Fibroblast of lung (primary cell): ENCODE measurements at regions not wholly inside any gene's neighbourhood (a gene's known extent, or its start where the extent isn't known, plus 50 kb on each side); places are given as distances from the start of the nearest gene placed in this dataset.

Experiments used
- DNase-seq, 2 donors: peaks; one replicate each; pipeline versions ENCODE4 v3.0.0 to v3.0.0-alpha.2; 2010; ENCODE audit warnings: low read depth in 2 of 2
- H2AFZ ChIP-seq: 2 replicates; pipeline ENCODE4 v1.5.1; 2012; ENCODE audit warnings: low read length, control low read depth, inconsistent platforms
- H3K27ac ChIP-seq: 2 replicates; pipeline ENCODE4 v1.5.1; 2011; ENCODE audit warnings: low read length, control low read depth; ENCODE audit not compliant: insufficient read depth
- H3K27me3 ChIP-seq: 2 replicates; pipeline ENCODE4 v1.5.1; 2011; ENCODE audit warnings: mild to moderate bottlenecking, low read length; ENCODE audit not compliant: control insufficient read depth, insufficient read depth
- H3K36me3 ChIP-seq: 2 replicates; pipeline ENCODE4 v1.5.1; 2011; ENCODE audit warnings: low read length; ENCODE audit not compliant: control insufficient read depth, insufficient read depth
- H3K4me1 ChIP-seq: 2 replicates; pipeline ENCODE4 v1.5.1; 2011; ENCODE audit warnings: low read length; ENCODE audit not compliant: control insufficient read depth, insufficient read depth; ENCODE audit errors: extremely low read depth
- H3K4me2 ChIP-seq: 2 replicates; pipeline ENCODE4 v1.5.1; 2011; ENCODE audit warnings: low read length, control low read depth; ENCODE audit not compliant: insufficient read depth; ENCODE audit errors: extremely low read depth
- H3K4me3 ChIP-seq, 4 experiments: fragments of 200-600 bp in 1 of 4; sonication (generic) in 1 of 4; replicated peaks in 1 of 4; 2 replicates each; pipeline ENCODE4 v1.5.1; 2011 to 2016; ENCODE audit warnings: low read length in 4 of 4, low read depth in 3 of 4, mild to moderate bottlenecking in 3 of 4, control low read depth in 2 of 4, inconsistent platforms in 1 of 4, mixed read lengths in 1 of 4; ENCODE audit not compliant: insufficient read depth in 1 of 4; ENCODE audit errors: control extremely low read depth in 1 of 4
- H3K79me2 ChIP-seq: 2 replicates; pipeline ENCODE4 v1.5.1; 2012; ENCODE audit warnings: mild to moderate bottlenecking, low read length, inconsistent platforms; ENCODE audit not compliant: control insufficient read depth, insufficient read depth
- H3K9ac ChIP-seq: 2 replicates; pipeline ENCODE4 v1.5.1; 2011; ENCODE audit warnings: mild to moderate bottlenecking, low read length, control low read depth; ENCODE audit not compliant: insufficient read depth
- H3K9me3 ChIP-seq: 2 replicates; pipeline ENCODE4 v1.5.1; 2012; ENCODE audit warnings: low read depth, low read length; ENCODE audit not compliant: control insufficient read depth, insufficient read depth
- H4K20me1 ChIP-seq: 2 replicates; pipeline ENCODE4 v1.5.1; 2011; ENCODE audit warnings: low read length; ENCODE audit not compliant: control insufficient read depth, insufficient read depth; ENCODE audit errors: extremely low read depth
- CTCF ChIP-seq, 2 donors: IDR thresholded peaks in 1 of 2; conservative IDR thresholded peaks in 1 of 2; 1 replicate in 1 of 2; 2 replicates in 1 of 2; pipeline ENCODE4 v1.5.1; 2011 to 2012; ENCODE audit warnings: low read length in 2 of 2, control low read depth in 1 of 2, inconsistent platforms in 1 of 2, low read depth in 1 of 2, mild to moderate bottlenecking in 1 of 2
- EZH2 ChIP-seq: IDR thresholded peaks from 2 replicates; pipeline ENCODE4 v1.5.1; 2012; ENCODE audit warnings: low read length, control low read depth, mild to moderate bottlenecking; ENCODE audit errors: missing control alignments

GRCh38 chr6:167426084-167426483 lies 101.2 kb downstream of the TTLL2 start:
- Histone ChIP-seq H2AFZ (no peak overlapping the region), H3K4me3 (no peak overlapping the region), H3K9ac (no peak overlapping the region), H3K27ac (no peak overlapping the region), H3K9me3 (no peaks in the 10 kb centered on the region), H4K20me1 (no peaks in the 10 kb centered on the region), H3K36me3 (no peaks in the 10 kb centered on the region), H3K79me2 (no peaks in the 10 kb centered on the region), H3K4me2 (no peak overlapping the region), H3K27me3 (no peaks in the 10 kb centered on the region), H3K4me1 (no peaks in the 10 kb centered on the region)
- DNase-seq: no peak
- TF ChIP-seq CTCF (conservative IDR thresholded peaks at IDR 0.05 in 1 of 2, IDR thresholded peaks at IDR 0.05 in 1 of 2; ENCODE audit: low read depth in 1 of 2, low read length in 2 of 2) (no peak), EZH2 (no peak)

GRCh38 chr6:167426651-167427050 lies 101.8 kb downstream of the TTLL2 start:
- Histone ChIP-seq H3K27me3 (no peaks in the 10 kb centered on the region), H2AFZ (no peak overlapping the region), H3K36me3 (no peaks in the 10 kb centered on the region), H3K4me1 (no peaks in the 10 kb centered on the region), H3K9ac (no peak overlapping the region), H3K4me3 (no peak overlapping the region), H3K9me3 (no peaks in the 10 kb centered on the region), H3K79me2 (no peaks in the 10 kb centered on the region), H3K27ac (no peak overlapping the region), H3K4me2 (no peak overlapping the region), H4K20me1 (no peaks in the 10 kb centered on the region)
- no peak for TF ChIP-seq EZH2
- TF ChIP-seq CTCF (conservative IDR thresholded peaks at IDR 0.05 in 1 of 2, IDR thresholded peaks at IDR 0.05 in 1 of 2; ENCODE audit: low read depth in 1 of 2, low read length in 2 of 2): no peak
- DNase-seq: no peak

- H3K4me3 ChIP-seq: no peak overlapping the region
- H3K9me3 ChIP-seq: no peaks in the 10 kb centered on the region
- H3K27ac ChIP-seq: no peak overlapping the region
- H3K79me2 ChIP-seq: no peaks in the 10 kb centered on the region
- H3K27me3 ChIP-seq: no peaks in the 10 kb centered on the region
- H4K20me1 ChIP-seq: no peaks in the 10 kb centered on the region
- no peaks in the 10 kb centered on the region for H3K36me3 ChIP-seq
- no peak overlapping the region for H3K9ac ChIP-seq
- TF ChIP-seq EZH2 (no peak), CTCF (conservative IDR thresholded peaks at IDR 0.05 in 1 of 2, IDR thresholded peaks at IDR 0.05 in 1 of 2; ENCODE audit: low read depth in 1 of 2, low read length in 2 of 2) (no peak)
- H3K4me2 ChIP-seq: no peak overlapping the region
- H3K4me1 ChIP-seq: no peaks in the 10 kb centered on the region
- no peak overlapping the region for H2AFZ ChIP-seq
- no peak for DNase-seq
These were observed 103.9 kb downstream of the TTLL2 start for GRCh38 chr6:167428664-167429333.
